ENCODE measurements at regions not wholly inside any gene's neighbourhood (a gene's known extent, or its start where the extent isn't known, plus 50 kb on each side); places are given as distances from the start of the nearest gene placed in this dataset.
A peak's percentile ranks its signal among the peaks of the same experiment; 100 is the strongest.

GRCh38 chr3:64354956-64355355, 129.7 kb upstream of the PRICKLE2 start:
- no peak for DNase-seq (ENCODE audit: low spot score)
- Mint-ChIP-seq H3K36me3 (no peaks in the 10 kb centered on the region), H3K27ac (peak overlapping the region; percentile 90), H3K27me3 (ENCODE audit: insufficient read depth, low read depth) (peaks cover 3% of the 10 kb centered on the region), H3K9me3 (no peaks in the 10 kb centered on the region), H3K4me3 (no peak overlapping the region), H3K4me1 (peaks cover 46% of the 10 kb centered on the region)
- no peak overlapping the region for H3K4me2 ChIP-seq
- no peaks in the 10 kb centered on the region for H4K20me1 ChIP-seq (ENCODE audit: low read depth)
- no peaks in the 10 kb centered on the region for H3K79me2 ChIP-seq (ENCODE audit: low read depth)
- H3K27me3 ChIP-seq, result no peaks in the 10 kb centered on the region
- TF ChIP-seq EZH2phosphoT487 (IDR thresholded peaks at IDR 0.05), result no peak
- no peak for TF ChIP-seq CTCF (IDR thresholded peaks at IDR 0.05)
- TF ChIP-seq EZH2 (IDR thresholded peaks at IDR 0.05), result no peak
- H2AFZ ChIP-seq (replicated peaks), result peak overlapping the region; percentile 95
- H3K36me3 ChIP-seq, result no peaks in the 10 kb centered on the region
- H3K9ac ChIP-seq, result no peak overlapping the region
- peaks cover 29% of the 10 kb centered on the region for H3K4me1 ChIP-seq
- no peaks in the 10 kb centered on the region for H3K9me3 ChIP-seq (ENCODE audit: low read depth)
- peaks cover 6% of the 10 kb centered on the region for H3F3A ChIP-seq (ENCODE audit: low read depth)
- no peak overlapping the region for H3K4me3 ChIP-seq
- H3K27ac ChIP-seq, result no peak overlapping the region

GRCh38 chr3:64354221-64354620, 129.0 kb upstream of the PRICKLE2 start:
- H3K4me1 ChIP-seq, result peaks cover 25% of the 10 kb centered on the region

GRCh38 chr3:64353226-64353625, 128.0 kb upstream of the PRICKLE2 start:
- Histone ChIP-seq H3K27ac (no peak overlapping the region), H3K4me3 (no peak overlapping the region), H3K79me2 (ENCODE audit: low read depth) (no peaks in the 10 kb centered on the region), H3K9me3 (ENCODE audit: low read depth) (no peaks in the 10 kb centered on the region), H3K36me3 (no peaks in the 10 kb centered on the region), H3K9ac (no peak overlapping the region), H3F3A (ENCODE audit: low read depth) (peaks cover 6% of the 10 kb centered on the region), H2AFZ (replicated peaks) (no peak overlapping the region), H4K20me1 (ENCODE audit: low read depth) (no peaks in the 10 kb centered on the region), H3K27me3 (no peaks in the 10 kb centered on the region), H3K4me2 (no peak overlapping the region), H3K4me1 (peaks cover 21% of the 10 kb centered on the region)
- Mint-ChIP-seq H3K36me3 (no peaks in the 10 kb centered on the region), H3K27me3 (ENCODE audit: insufficient read depth, low read depth) (peaks cover 4% of the 10 kb centered on the region), H3K4me3 (no peak overlapping the region), H3K4me1 (peaks cover 54% of the 10 kb centered on the region), H3K27ac (no peak overlapping the region), H3K9me3 (no peaks in the 10 kb centered on the region)
- no peak for DNase-seq (ENCODE audit: low spot score)
- TF ChIP-seq EZH2 (IDR thresholded peaks at IDR 0.05), result no peak
- TF ChIP-seq CTCF (IDR thresholded peaks at IDR 0.05), result no peak
- TF ChIP-seq EZH2phosphoT487 (IDR thresholded peaks at IDR 0.05), result no peak

More at GRCh38 chr3:64354221-64354620, 129.0 kb upstream of the PRICKLE2 start:
- Histone ChIP-seq H3F3A (ENCODE audit: low read depth) (peaks cover 6% of the 10 kb centered on the region), H3K79me2 (ENCODE audit: low read depth) (no peaks in the 10 kb centered on the region), H3K27me3 (no peaks in the 10 kb centered on the region), H4K20me1 (ENCODE audit: low read depth) (no peaks in the 10 kb centered on the region), H3K9ac (no peak overlapping the region), H3K9me3 (ENCODE audit: low read depth) (no peaks in the 10 kb centered on the region), H3K4me2 (no peak overlapping the region), H3K36me3 (no peaks in the 10 kb centered on the region), H3K27ac (no peak overlapping the region), H2AFZ (replicated peaks) (no peak overlapping the region), H3K4me3 (no peak overlapping the region)
- no peak for TF ChIP-seq EZH2 (IDR thresholded peaks at IDR 0.05)
- Mint-ChIP-seq H3K27me3 (ENCODE audit: insufficient read depth, low read depth) (peaks cover 3% of the 10 kb centered on the region), H3K36me3 (no peaks in the 10 kb centered on the region), H3K4me1 (peaks cover 52% of the 10 kb centered on the region), H3K9me3 (no peaks in the 10 kb centered on the region), H3K27ac (no peak overlapping the region), H3K4me3 (no peak overlapping the region)
- no peak for DNase-seq (ENCODE audit: low spot score)

- Histone ChIP-seq H4K20me1 (ENCODE audit: low read depth) (no peaks in the 10 kb centered on the region), H3K4me2 (no peak overlapping the region), H3F3A (ENCODE audit: low read depth) (peaks cover 6% of the 10 kb centered on the region), H3K79me2 (ENCODE audit: low read depth) (no peaks in the 10 kb centered on the region), H3K9ac (no peak overlapping the region), H3K4me3 (no peak overlapping the region), H3K36me3 (no peaks in the 10 kb centered on the region), H3K9me3 (ENCODE audit: low read depth) (no peaks in the 10 kb centered on the region), H3K4me1 (peaks cover 21% of the 10 kb centered on the region), H3K27me3 (no peaks in the 10 kb centered on the region), H2AFZ (replicated peaks) (no peak overlapping the region), H3K27ac (no peak overlapping the region)
- TF ChIP-seq EZH2phosphoT487 (IDR thresholded peaks at IDR 0.05) (no peak), CTCF (IDR thresholded peaks at IDR 0.05) (no peak), EZH2 (IDR thresholded peaks at IDR 0.05) (no peak)
- no peak for DNase-seq (ENCODE audit: low spot score)
- H3K4me1 Mint-ChIP-seq, result peaks cover 54% of the 10 kb centered on the region
- H3K4me3 Mint-ChIP-seq, result no peak overlapping the region
- H3K27ac Mint-ChIP-seq, result no peak overlapping the region
- peaks cover 4% of the 10 kb centered on the region for H3K27me3 Mint-ChIP-seq (ENCODE audit: insufficient read depth, low read depth)
- H3K36me3 Mint-ChIP-seq, result no peaks in the 10 kb centered on the region
- H3K9me3 Mint-ChIP-seq, result no peaks in the 10 kb centered on the region
Measured at GRCh38 chr3:64352639-64352992, 127.3 kb upstream of the PRICKLE2 start.
